GM21390 (cell line): ENCODE measurements at regions not wholly inside any gene's neighbourhood (a gene's known extent, or its start where the extent isn't known, plus 50 kb on each side); places are given as distances from the start of the nearest gene placed in this dataset.

Experiments used
- ATAC-seq: cut with Tn5 transposase; IDR thresholded peaks from one replicate; pipeline ENCODE4 v1.9.1; 2021; ENCODE audit not compliant: unreplicated experiment

- no peak for ATAC-seq
These were observed 144.6 kb downstream of the TPH2 start for GRCh38 chr12:72082986-72083820.

- no peak for ATAC-seq
These were observed 145.4 kb downstream of the TPH2 start for GRCh38 chr12:72084061-72084460.

GRCh38 chr12:72084880-72085279 lies 146.2 kb downstream of the TPH2 start:
- ATAC-seq, result no peak

GRCh38 chr12:72089678-72090077 lies 151.0 kb downstream of the TPH2 start:
- ATAC-seq, result no peak

- ATAC-seq, result no peak
These were observed 154.8 kb downstream of the TPH2 start for GRCh38 chr12:72093424-72093823.

GRCh38 chr12:72093930-72094329 lies 155.3 kb downstream of the TPH2 start:
- no peak for ATAC-seq

GRCh38 chr12:72094490-72094889 lies 155.8 kb downstream of the TPH2 start:
- no peak for ATAC-seq

- no peak for ATAC-seq
These were observed 156.4 kb downstream of the TPH2 start for GRCh38 chr12:72095025-72095424.

GRCh38 chr12:72098622-72099021 lies 160.0 kb downstream of the TPH2 start:
- no peak for ATAC-seq

GRCh38 chr12:72100854-72101253 lies 162.2 kb downstream of the TPH2 start:
- ATAC-seq, result no peak

- ATAC-seq, result no peak
These were observed 163.5 kb downstream of the TPH2 start for GRCh38 chr12:72102150-72102549.

- no peak for ATAC-seq
These were observed 166.3 kb upstream of the TRHDE start for GRCh38 chr12:72105849-72106248.

GRCh38 chr12:72110937-72111650 lies 161.1 kb upstream of the TRHDE start:
- no peak for ATAC-seq

GRCh38 chr12:72111706-72112105 lies 160.5 kb upstream of the TRHDE start:
- no peak for ATAC-seq

- ATAC-seq, result no peak
These were observed 138.6 kb upstream of the TRHDE start for GRCh38 chr12:72133497-72134055.

- no peak for ATAC-seq
These were observed 137.7 kb upstream of the TRHDE start for GRCh38 chr12:72134246-72135020.

GRCh38 chr12:72135021-72135301 lies 137.2 kb upstream of the TRHDE start:
- ATAC-seq, result no peak

- no peak for ATAC-seq
These were observed 135.4 kb upstream of the TRHDE start for GRCh38 chr12:72136792-72137191.

- no peak for ATAC-seq
These were observed 132.8 kb upstream of the TRHDE start for GRCh38 chr12:72139411-72139810.

- ATAC-seq, result peak; percentile 98
These were observed 130.8 kb upstream of the TRHDE start for GRCh38 chr12:72141381-72141780.

- no peak for ATAC-seq
These were observed 127.6 kb upstream of the TRHDE start for GRCh38 chr12:72144553-72144952.

- ATAC-seq, result no peak
These were observed 125.7 kb upstream of the TRHDE start for GRCh38 chr12:72146495-72146894.
